ENCODE measurements at regions not wholly inside any gene's neighbourhood (a gene's known extent, or its start where the extent isn't known, plus 50 kb on each side); places are given as distances from the start of the nearest gene placed in this dataset.

DNA sequence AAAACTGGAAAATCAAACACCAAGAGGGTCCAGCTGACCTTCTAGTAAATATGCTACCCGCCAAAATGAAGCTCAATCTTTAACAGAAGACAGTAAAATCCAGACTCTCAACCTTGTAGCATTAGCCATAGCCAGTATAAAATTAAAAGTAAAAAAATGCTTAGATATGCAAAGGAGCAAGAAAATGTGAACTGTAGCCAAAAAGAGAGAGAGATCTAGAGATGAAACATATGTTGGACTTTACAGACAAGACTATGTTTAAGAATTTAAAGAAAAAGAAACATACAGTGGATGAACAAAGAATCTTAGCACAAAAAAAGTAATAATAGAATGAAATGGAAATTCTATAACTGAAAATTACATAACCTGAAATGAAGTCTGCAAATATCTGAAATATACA, 344.5 kb downstream of the LRATD1 start:
- 0 to 71% methylated on average over 1 of the region's 1 CpG for WGBS, 2 donors
- Histone ChIP-seq H3K27me3 (no peaks in the 10 kb centered on the region), H3K36me3 (replicated peaks in 1 of 2; ENCODE audit: insufficient read depth in 1 of 2, low read depth in 2 of 2) (no peaks in the 10 kb centered on the region), H3K9me3 (no peaks in the 10 kb centered on the region), H3K4me1 (no peaks in the 10 kb centered on the region), H3K4me3 (no peak overlapping the region), H3K27ac (no peak overlapping the region)
- DNase-seq (no peak), ATAC-seq (no peak)
- intact Hi-C loops (cut with DNase I), result no loop called here
- TF ChIP-seq, protein P1, sequence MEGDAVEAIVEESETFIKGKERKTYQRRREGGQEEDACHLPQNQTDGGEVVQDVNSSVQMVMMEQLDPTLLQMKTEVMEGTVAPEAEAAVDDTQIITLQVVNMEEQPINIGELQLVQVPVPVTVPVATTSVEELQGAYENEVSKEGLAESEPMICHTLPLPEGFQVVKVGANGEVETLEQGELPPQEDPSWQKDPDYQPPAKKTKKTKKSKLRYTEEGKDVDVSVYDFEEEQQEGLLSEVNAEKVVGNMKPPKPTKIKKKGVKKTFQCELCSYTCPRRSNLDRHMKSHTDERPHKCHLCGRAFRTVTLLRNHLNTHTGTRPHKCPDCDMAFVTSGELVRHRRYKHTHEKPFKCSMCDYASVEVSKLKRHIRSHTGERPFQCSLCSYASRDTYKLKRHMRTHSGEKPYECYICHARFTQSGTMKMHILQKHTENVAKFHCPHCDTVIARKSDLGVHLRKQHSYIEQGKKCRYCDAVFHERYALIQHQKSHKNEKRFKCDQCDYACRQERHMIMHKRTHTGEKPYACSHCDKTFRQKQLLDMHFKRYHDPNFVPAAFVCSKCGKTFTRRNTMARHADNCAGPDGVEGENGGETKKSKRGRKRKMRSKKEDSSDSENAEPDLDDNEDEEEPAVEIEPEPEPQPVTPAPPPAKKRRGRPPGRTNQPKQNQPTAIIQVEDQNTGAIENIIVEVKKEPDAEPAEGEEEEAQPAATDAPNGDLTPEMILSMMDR (IDR thresholded peaks at IDR 0.05), result no peak
- TF ChIP-seq POLR2A (IDR thresholded peaks at IDR 0.05), result no peak

- 78 to 86% methylated on average over 2 of the region's 2 CpGs for WGBS, 2 donors
- intact Hi-C loops (cut with DNase I), result no loop called here
- H3K4me1 ChIP-seq, result no peaks in the 10 kb centered on the region
These were observed 346.3 kb downstream of the LRATD1 start for GRCh38 chr2:14978845-14979244.

DNA sequence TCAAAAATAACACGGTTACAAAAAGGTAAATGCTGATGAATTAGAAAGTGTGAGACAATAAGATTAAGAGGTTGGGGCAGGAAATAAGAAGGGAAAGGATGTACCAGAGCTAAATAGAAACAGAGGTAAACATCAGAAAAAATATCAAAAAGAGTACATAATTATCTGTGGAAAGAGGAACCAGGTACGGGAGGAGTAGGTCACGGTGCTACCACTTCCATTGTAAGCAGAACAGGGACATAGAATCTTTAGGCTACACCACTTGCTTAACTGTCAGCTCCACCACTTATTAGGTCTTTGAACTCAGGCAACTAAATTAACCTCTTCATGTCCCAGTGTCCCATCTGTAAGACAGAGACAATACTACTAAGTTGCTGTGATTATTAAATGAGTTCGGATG, 350.3 kb downstream of the LRATD1 start:
- 78 to 84% methylated on average over 4 of the region's 4 CpGs for WGBS, 2 donors
- no peak overlapping the region for H3K4me3 ChIP-seq
- H3K27ac ChIP-seq, result no peak overlapping the region
- H3K27me3 ChIP-seq, result no peaks in the 10 kb centered on the region
- ATAC-seq (no peak), DNase-seq (no peak)
- H3K36me3 ChIP-seq (replicated peaks in 1 of 2; ENCODE audit: insufficient read depth in 1 of 2, low read depth in 2 of 2), result no peaks in the 10 kb centered on the region
- TF ChIP-seq, protein P1 (IDR thresholded peaks at IDR 0.05), result no peak
- no peak for TF ChIP-seq POLR2A (IDR thresholded peaks at IDR 0.05)
- no peaks in the 10 kb centered on the region for H3K9me3 ChIP-seq
- H3K4me1 ChIP-seq, result no peaks in the 10 kb centered on the region
- intact Hi-C loops (cut with DNase I), result no loop called here

More at GRCh38 chr2:14978845-14979244, 346.3 kb downstream of the LRATD1 start:
- Histone ChIP-seq H3K9me3 (no peaks in the 10 kb centered on the region), H3K27me3 (no peaks in the 10 kb centered on the region), H3K4me3 (no peak overlapping the region), H3K36me3 (replicated peaks in 1 of 2; ENCODE audit: insufficient read depth in 1 of 2, low read depth in 2 of 2) (no peaks in the 10 kb centered on the region), H3K27ac (no peak overlapping the region)
- no peak for TF ChIP-seq POLR2A (IDR thresholded peaks at IDR 0.05)
- TF ChIP-seq, protein P1 (IDR thresholded peaks at IDR 0.05), result no peak
- ATAC-seq, result no peak
- no peak for DNase-seq

- intact Hi-C loops (cut with DNase I), result no loop called here
- no peak overlapping the region for H3K4me3 ChIP-seq
- H3K9me3 ChIP-seq, result no peaks in the 10 kb centered on the region
- TF ChIP-seq, protein P1 (IDR thresholded peaks at IDR 0.05), result no peak
- TF ChIP-seq POLR2A (IDR thresholded peaks at IDR 0.05), result no peak
- ATAC-seq (no peak), DNase-seq (no peak)
- H3K4me1 ChIP-seq, result no peaks in the 10 kb centered on the region
- H3K36me3 ChIP-seq (replicated peaks in 1 of 2; ENCODE audit: insufficient read depth in 1 of 2, low read depth in 2 of 2), result no peaks in the 10 kb centered on the region
- H3K27me3 ChIP-seq, result no peaks in the 10 kb centered on the region
- no peak overlapping the region for H3K27ac ChIP-seq
These were observed 356.1 kb downstream of the LRATD1 start for GRCh38 chr2:14988600-14988999.

DNA sequence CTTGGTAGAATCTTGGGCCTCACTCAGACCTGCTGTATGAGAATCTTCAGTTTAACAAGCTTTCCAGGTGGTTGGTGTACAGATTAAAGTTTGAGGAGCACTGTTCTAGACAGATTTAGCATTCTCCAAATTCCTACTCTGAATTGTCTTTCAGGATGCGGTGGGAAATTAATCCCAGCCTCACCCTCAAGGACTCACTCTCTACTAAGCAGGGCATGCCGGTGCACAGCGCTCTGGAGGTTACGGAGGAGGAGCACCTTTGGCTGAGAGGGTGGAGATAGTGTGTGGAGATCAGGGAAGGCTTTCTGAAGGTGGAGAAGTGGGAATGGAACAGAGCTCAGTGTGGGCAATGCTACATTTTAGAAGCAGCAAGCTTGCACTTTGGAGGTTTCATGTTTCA, 359.2 kb downstream of the LRATD1 start:
- Histone ChIP-seq H3K27me3 (no peaks in the 10 kb centered on the region), H3K9me3 (no peaks in the 10 kb centered on the region), H3K4me1 (no peaks in the 10 kb centered on the region), H3K4me3 (no peak overlapping the region), H3K36me3 (replicated peaks in 1 of 2; ENCODE audit: insufficient read depth in 1 of 2, low read depth in 2 of 2) (no peaks in the 10 kb centered on the region), H3K27ac (no peak overlapping the region)
- TF ChIP-seq POLR2A (IDR thresholded peaks at IDR 0.05), result no peak
- TF ChIP-seq, protein P1 (IDR thresholded peaks at IDR 0.05), result no peak
- ATAC-seq, result no peak
- intact Hi-C loops (cut with DNase I), result no loop called here
- 78 to 84% methylated on average over 4 of the region's 4 CpGs for WGBS, 2 donors
- no peak for DNase-seq
